ENCODE measurements at regions not wholly inside any gene's neighbourhood (a gene's known extent, or its start where the extent isn't known, plus 50 kb on each side); places are given as distances from the start of the nearest gene placed in this dataset.

DNA sequence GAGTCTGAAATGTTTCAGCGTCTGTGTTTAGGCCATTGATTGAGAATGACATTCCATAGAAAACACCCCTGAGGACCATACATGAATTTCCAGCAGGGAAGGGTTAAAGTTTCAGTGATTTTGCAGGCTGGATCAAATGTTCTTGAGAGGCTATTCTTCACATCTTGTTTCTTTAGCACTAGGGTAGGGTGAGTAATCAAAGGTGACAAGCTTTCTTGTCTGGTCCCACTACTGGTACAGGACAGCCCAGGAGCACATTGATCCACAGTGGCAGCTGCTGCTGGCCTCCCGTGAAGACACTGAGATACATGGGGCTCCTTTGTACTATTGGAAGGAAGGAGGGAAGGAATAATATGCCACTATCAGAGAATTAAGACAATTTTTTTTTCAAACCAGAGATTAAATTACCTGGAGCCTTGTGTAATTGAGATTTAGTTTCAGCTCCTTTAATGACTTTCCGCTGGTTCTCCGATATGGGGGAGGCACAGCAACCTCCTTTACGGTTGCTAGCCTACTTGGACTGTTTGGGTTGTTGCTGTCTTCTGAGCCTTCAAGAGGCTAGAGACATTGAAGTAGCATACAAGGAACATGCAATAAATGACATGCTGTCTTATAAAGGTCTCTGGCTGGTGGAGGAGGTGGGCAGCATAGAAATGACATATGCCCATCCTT lies 368.9 kb downstream of the SOX11 start:
- TF ChIP-seq, protein P1, sequence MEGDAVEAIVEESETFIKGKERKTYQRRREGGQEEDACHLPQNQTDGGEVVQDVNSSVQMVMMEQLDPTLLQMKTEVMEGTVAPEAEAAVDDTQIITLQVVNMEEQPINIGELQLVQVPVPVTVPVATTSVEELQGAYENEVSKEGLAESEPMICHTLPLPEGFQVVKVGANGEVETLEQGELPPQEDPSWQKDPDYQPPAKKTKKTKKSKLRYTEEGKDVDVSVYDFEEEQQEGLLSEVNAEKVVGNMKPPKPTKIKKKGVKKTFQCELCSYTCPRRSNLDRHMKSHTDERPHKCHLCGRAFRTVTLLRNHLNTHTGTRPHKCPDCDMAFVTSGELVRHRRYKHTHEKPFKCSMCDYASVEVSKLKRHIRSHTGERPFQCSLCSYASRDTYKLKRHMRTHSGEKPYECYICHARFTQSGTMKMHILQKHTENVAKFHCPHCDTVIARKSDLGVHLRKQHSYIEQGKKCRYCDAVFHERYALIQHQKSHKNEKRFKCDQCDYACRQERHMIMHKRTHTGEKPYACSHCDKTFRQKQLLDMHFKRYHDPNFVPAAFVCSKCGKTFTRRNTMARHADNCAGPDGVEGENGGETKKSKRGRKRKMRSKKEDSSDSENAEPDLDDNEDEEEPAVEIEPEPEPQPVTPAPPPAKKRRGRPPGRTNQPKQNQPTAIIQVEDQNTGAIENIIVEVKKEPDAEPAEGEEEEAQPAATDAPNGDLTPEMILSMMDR (IDR thresholded peaks at IDR 0.05) = no peak
- TF ChIP-seq POLR2A (IDR thresholded peaks at IDR 0.05) = no peak

All from right lobe of liver (tissue), 4 donors.